AG09319 (cell line): ENCODE measurements at regions not wholly inside any gene's neighbourhood (a gene's known extent, or its start where the extent isn't known, plus 50 kb on each side); places are given as distances from the start of the nearest gene placed in this dataset.

Experiments used
- DNase-seq: peaks from one replicate; pipeline ENCODE4 v3.0.0-alpha.2; 2010; ENCODE audit warnings: low read depth; ENCODE audit errors: extremely low read depth
- TF ChIP-seq, protein P1 (sequence below): IDR thresholded peaks from 2 replicates; pipeline ENCODE4 v1.5.1; 2011; ENCODE audit warnings: low read depth, mild to moderate bottlenecking, inconsistent platforms, low read length, moderate library complexity

- TF ChIP-seq, protein P1, sequence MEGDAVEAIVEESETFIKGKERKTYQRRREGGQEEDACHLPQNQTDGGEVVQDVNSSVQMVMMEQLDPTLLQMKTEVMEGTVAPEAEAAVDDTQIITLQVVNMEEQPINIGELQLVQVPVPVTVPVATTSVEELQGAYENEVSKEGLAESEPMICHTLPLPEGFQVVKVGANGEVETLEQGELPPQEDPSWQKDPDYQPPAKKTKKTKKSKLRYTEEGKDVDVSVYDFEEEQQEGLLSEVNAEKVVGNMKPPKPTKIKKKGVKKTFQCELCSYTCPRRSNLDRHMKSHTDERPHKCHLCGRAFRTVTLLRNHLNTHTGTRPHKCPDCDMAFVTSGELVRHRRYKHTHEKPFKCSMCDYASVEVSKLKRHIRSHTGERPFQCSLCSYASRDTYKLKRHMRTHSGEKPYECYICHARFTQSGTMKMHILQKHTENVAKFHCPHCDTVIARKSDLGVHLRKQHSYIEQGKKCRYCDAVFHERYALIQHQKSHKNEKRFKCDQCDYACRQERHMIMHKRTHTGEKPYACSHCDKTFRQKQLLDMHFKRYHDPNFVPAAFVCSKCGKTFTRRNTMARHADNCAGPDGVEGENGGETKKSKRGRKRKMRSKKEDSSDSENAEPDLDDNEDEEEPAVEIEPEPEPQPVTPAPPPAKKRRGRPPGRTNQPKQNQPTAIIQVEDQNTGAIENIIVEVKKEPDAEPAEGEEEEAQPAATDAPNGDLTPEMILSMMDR, result no peak
- DNase-seq, result no peak
These were observed 1054.5 kb downstream of the SLITRK1 start for GRCh38 chr13:82827724-82828123.

DNA sequence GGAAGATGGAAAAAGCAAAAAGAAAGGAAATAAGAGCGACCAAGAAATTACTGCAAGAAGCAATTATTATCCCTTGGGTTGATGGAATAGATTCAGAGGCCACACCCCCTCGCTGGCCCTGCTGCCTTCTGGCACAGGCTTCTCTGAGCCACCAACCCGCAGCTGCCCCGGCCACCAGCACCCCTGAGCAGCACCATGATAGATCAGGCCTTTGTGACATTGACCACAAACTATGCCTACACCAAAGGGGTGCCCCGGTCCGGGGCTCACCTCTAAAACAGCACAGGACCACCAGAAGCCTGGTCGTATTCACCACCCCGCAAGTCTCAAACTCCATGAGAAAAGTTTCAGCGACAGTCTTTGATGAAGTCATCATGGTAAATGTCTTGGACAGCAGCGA lies 1059.3 kb downstream of the SLITRK1 start:
- TF ChIP-seq, protein P1, result no peak
- no peak for DNase-seq

GRCh38 chr13:82817133-82817532 lies 1065.1 kb downstream of the SLITRK1 start:
- TF ChIP-seq, protein P1, result no peak
- no peak for DNase-seq

DNA sequence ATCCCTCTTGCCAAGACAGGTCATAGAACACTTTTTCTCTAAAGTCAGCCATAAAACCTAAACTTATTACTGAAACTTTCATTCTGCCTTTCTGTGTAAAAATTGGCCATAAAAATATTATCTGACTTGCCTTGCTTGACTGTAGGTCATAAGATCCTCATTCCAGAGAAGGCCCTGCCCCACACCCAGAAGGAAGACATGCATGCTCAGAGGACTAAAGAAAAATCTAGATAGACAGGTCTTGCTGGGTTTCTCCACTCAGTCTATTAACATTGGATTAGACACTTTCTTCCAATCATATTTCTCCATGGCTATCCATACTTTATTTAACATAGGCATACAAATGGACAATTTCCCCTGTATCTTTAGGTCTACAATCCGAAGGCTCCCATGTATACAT lies 1066.5 kb downstream of the SLITRK1 start:
- TF ChIP-seq, protein P1, result no peak
- no peak for DNase-seq

DNA sequence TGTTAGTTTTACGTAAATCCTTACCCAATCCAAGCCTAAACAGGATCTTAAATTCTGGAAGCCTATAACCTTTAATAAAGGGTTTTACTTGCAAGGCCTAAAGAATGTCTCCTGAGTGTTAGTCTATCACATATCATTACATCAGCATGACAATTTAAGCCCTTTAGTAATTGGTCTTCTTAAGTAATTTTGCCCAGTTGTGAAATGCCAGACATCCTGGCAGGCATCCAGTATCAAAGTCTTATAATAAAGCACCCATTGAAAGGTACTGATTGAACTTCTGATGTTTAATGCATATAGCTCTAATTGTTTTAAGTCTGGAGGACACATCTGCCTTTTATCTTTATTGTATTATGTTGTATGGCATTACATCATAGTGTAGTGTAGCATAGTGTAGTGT lies 1078.9 kb downstream of the SLITRK1 start:
- TF ChIP-seq, protein P1, result no peak

GRCh38 chr13:82802528-82802927 lies 1079.7 kb downstream of the SLITRK1 start:
- TF ChIP-seq, protein P1, result no peak
- DNase-seq, result no peak

More for the DNA sequence above, 1078.9 kb downstream of the SLITRK1 start:
- DNase-seq, result no peak

DNA sequence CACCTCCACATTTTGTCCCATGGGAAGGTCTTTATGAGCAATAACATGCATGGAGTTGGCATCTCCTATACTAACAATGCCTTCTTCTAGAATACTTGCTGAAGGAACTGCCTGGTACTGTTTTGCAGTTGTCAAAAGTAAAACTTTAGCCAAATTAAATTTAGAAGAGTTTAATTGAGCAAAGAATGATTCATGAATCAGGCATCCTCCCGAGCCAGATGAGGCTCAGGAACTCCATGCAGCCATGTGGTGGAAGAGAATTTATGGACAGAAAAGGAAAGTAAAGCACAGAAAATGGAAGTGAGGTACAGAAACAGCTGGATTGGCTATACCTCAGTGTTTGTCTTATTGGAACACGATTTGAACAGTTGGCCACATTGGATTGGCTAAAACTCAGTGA lies 1081.9 kb downstream of the SLITRK1 start:
- no peak for DNase-seq

More for the DNA sequence above, 1081.9 kb downstream of the SLITRK1 start:
- TF ChIP-seq, protein P1, result no peak
